SU-DHL-6 (cell line): ENCODE measurements at regions not wholly inside any gene's neighbourhood (a gene's known extent, or its start where the extent isn't known, plus 50 kb on each side); places are given as distances from the start of the nearest gene placed in this dataset.

ENCODE experiments used
- H2AFZ ChIP-seq: fragments of 200-600 bp; sonication (generic); 2 replicates; pipeline ENCODE4 v1.6.1; 2014; ENCODE audit warnings: low read depth, mild to moderate bottlenecking, moderate library complexity, mixed read lengths, antibody characterized with exemption, low read length; ENCODE audit not compliant: severe bottlenecking
- H3F3A ChIP-seq: fragments of 200-600 bp; shearing (Covaris generic); 2 replicates; pipeline ENCODE4 v1.6.0; 2016; ENCODE audit warnings: antibody characterized with exemption, mild to moderate bottlenecking; ENCODE audit not compliant: insufficient read depth
- H3K27ac ChIP-seq: fragments of 200-600 bp; sonication (generic); 2 replicates; pipeline ENCODE4 v1.5.1; 2016; ENCODE audit warnings: low read depth, mild to moderate bottlenecking, low read length, moderate library complexity, mixed read lengths
- H3K27me3 ChIP-seq: fragments of 200-600 bp; sonication (generic), shearing (Covaris generic); 2 replicates; pipeline ENCODE4 v1.6.0; 2014; ENCODE audit warnings: mild to moderate bottlenecking, low read length
- H3K36me3 ChIP-seq: fragments of 200-600 bp; sonication (generic); 2 replicates; pipeline ENCODE4 v1.6.1; 2014; ENCODE audit warnings: mild to moderate bottlenecking, low read length, mixed read lengths
- H3K4me2 ChIP-seq: fragments of 300-600, 200-600 bp; shearing (Covaris generic), sonication (generic); 2 replicates; pipeline ENCODE4 v1.6.0; 2014; ENCODE audit warnings: low read length, low read depth, mild to moderate bottlenecking; ENCODE audit not compliant: poor library complexity, severe bottlenecking
- H3K4me3 ChIP-seq: fragments of 200-600 bp; sonication (generic); 2 replicates; pipeline ENCODE4 v1.5.1; 2014; ENCODE audit warnings: antibody characterized with exemption, low read length, mild to moderate bottlenecking, mixed read lengths; ENCODE audit not compliant: insufficient read depth, poor library complexity, severe bottlenecking
- H3K79me2 ChIP-seq: fragments of 200-600 bp; sonication (generic); 2 replicates; pipeline ENCODE4 v1.6.1; 2014; ENCODE audit warnings: mild to moderate bottlenecking, low read length, moderate library complexity; ENCODE audit not compliant: insufficient read depth
- H3K9ac ChIP-seq: fragments of 200-600 bp; sonication (generic); 2 replicates; pipeline ENCODE4 v1.7.0; 2014; ENCODE audit warnings: mild to moderate bottlenecking, low read length
- H3K9me2 ChIP-seq: fragments of 200-600 bp; sonication (generic); replicated peaks from 2 replicates; pipeline ENCODE4 v1.6.1; 2014; ENCODE audit warnings: low read length; ENCODE audit not compliant: insufficient read depth
- H3K9me3 ChIP-seq: fragments of 200-600 bp; sonication (generic); 2 replicates; pipeline ENCODE4 v1.6.1; 2014; ENCODE audit warnings: low read length, mixed read lengths; ENCODE audit not compliant: insufficient read depth
- H4K20me1 ChIP-seq: fragments of 200-600 bp; sonication (generic); 2 replicates; pipeline ENCODE4 v1.6.1; 2014; ENCODE audit warnings: low read depth, mild to moderate bottlenecking, antibody characterized with exemption, low read length, moderate library complexity, mixed read lengths
- EZH2phosphoT487 ChIP-seq: fragments of 200-600 bp; sonication (generic), shearing (Covaris generic); conservative IDR thresholded peaks from 2 replicates; pipeline ENCODE4 v1.6.1; 2018; ENCODE audit warnings: mild to moderate bottlenecking, antibody characterized with exemption, low read length, moderate library complexity, mixed read lengths
- TF ChIP-seq, protein P1 (sequence below): fragments of 200-600 bp; sonication (generic); IDR thresholded peaks from one replicate; pipeline ENCODE4 v1.5.1; 2017; ENCODE audit warnings: antibody characterized with exemption, mild to moderate bottlenecking, low read length, moderate library complexity; ENCODE audit not compliant: insufficient read depth, poor library complexity, severe bottlenecking

DNA sequence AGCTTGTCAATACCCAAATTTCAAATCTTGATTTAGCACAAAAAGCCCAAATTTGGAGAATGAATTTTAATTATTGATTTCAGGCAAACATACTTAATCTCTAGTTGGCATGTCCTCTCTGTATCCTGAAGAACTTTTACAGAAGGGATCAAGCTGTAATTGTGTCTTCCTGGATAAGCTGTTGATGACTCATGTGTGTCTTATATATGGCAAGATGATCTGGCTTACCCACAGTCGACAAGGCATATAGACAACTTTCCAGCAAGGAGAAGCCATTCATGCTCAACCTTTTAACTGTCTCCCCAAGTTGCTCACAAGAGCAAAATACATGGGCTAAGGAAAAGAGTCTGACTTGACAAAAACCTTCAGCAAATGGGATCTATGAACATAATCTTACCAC is 112.5 kb upstream of the SLCO6A1 start:
- Histone ChIP-seq H3K9me3 (no peaks in the 10 kb centered on the region), H3K9ac (no peak overlapping the region), H3K4me3 (no peak overlapping the region), H3K9me2 (no peaks in the 10 kb centered on the region), H3K79me2 (no peaks in the 10 kb centered on the region), H3K27ac (no peak overlapping the region), H4K20me1 (no peaks in the 10 kb centered on the region), H2AFZ (no peak overlapping the region), H3K36me3 (no peaks in the 10 kb centered on the region), H3K27me3 (no peaks in the 10 kb centered on the region), H3K4me2 (no peak overlapping the region), H3F3A (no peaks in the 10 kb centered on the region)
- TF ChIP-seq, protein P1, sequence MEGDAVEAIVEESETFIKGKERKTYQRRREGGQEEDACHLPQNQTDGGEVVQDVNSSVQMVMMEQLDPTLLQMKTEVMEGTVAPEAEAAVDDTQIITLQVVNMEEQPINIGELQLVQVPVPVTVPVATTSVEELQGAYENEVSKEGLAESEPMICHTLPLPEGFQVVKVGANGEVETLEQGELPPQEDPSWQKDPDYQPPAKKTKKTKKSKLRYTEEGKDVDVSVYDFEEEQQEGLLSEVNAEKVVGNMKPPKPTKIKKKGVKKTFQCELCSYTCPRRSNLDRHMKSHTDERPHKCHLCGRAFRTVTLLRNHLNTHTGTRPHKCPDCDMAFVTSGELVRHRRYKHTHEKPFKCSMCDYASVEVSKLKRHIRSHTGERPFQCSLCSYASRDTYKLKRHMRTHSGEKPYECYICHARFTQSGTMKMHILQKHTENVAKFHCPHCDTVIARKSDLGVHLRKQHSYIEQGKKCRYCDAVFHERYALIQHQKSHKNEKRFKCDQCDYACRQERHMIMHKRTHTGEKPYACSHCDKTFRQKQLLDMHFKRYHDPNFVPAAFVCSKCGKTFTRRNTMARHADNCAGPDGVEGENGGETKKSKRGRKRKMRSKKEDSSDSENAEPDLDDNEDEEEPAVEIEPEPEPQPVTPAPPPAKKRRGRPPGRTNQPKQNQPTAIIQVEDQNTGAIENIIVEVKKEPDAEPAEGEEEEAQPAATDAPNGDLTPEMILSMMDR, result no peak
- no peak for TF ChIP-seq EZH2phosphoT487

DNA sequence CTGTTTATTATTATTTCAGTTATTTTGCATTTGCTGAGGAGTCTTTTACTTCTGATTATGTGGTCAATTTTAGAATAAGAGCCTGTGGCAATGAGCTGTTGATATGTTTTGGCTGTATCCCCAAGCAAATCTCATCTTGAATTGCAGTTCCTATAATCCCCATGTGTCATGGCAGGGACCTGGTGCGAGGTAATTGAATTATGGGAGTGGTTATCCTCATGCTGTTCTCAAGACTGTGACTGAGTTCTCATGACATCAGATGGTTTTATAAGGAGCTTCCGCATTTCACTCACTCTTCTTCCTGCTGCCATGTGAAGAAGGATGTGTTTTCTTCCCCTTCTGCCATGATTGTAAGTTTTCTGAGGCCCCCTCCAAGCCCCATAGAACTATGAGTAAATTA is 114.9 kb upstream of the SLCO6A1 start:
- no peak for TF ChIP-seq EZH2phosphoT487
- TF ChIP-seq, protein P1, result no peak
- Histone ChIP-seq H3K27ac (no peak overlapping the region), H3K27me3 (no peaks in the 10 kb centered on the region)

DNA sequence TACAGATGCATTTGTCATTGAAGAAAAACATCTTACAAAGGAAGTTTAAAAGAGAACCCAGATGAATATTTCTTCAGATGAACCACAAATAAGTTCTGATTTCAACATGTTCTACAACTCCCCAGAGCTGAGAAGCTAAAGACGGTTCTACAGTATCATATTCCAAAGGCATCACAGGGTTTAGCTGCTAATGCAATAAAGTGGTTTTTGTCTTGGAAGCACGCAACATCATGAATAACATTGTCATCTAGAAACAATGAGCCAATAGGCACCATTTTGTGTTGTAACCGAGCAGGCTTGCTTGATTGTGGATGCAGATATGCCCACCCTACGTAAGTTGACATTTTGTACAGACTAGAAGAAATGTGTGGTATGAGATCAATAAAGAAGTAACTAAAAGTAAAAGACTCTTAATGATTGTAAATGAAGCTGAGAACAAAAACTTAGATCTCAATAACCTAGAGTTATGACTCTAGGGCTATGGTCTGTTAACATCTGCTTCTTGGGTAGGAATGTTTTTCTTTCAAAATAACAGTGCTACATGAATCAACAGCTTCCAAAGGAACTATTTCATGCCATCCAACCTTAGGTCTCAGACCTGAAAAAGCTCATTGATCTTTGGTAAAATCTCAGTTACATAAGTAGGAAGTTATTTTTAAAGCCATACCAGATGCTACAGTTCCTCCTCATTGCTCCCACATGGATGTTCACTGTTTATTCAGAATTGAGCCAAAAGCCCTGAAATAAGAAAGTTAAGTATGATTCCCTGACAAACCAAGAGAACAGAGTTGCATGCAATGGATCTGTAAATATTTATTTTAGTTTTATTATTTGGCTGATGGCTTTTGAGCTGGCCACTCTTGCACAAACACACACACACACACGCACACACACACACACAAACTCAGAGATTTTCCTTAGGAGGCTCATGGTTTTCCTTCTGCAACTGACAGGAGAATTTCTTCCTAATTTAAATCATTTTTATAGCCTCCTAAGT is 118.7 kb upstream of the SLCO6A1 start:
- Histone ChIP-seq H3K4me3 (no peak overlapping the region), H2AFZ (no peak overlapping the region), H3K36me3 (no peaks in the 10 kb centered on the region), H3K9ac (no peak overlapping the region), H4K20me1 (no peaks in the 10 kb centered on the region), H3F3A (no peaks in the 10 kb centered on the region), H3K9me2 (no peaks in the 10 kb centered on the region), H3K27me3 (no peaks in the 10 kb centered on the region), H3K79me2 (no peaks in the 10 kb centered on the region), H3K4me2 (no peak overlapping the region), H3K27ac (no peak overlapping the region), H3K9me3 (no peaks in the 10 kb centered on the region)
- TF ChIP-seq, protein P1, result no peak
- no peak for TF ChIP-seq EZH2phosphoT487

More for the DNA sequence above, 114.9 kb upstream of the SLCO6A1 start:
- H2AFZ ChIP-seq, result no peak overlapping the region
- no peak overlapping the region for H3K4me2 ChIP-seq
- no peaks in the 10 kb centered on the region for H3K9me2 ChIP-seq
- H3K9me3 ChIP-seq, result no peaks in the 10 kb centered on the region
- H3K36me3 ChIP-seq, result no peaks in the 10 kb centered on the region
- H3K4me3 ChIP-seq, result no peak overlapping the region
- H3K79me2 ChIP-seq, result no peaks in the 10 kb centered on the region
- H3K9ac ChIP-seq, result no peak overlapping the region
- no peaks in the 10 kb centered on the region for H4K20me1 ChIP-seq
- no peaks in the 10 kb centered on the region for H3F3A ChIP-seq
